ENCODE measurements at regions not wholly inside any gene's neighbourhood (a gene's known extent, or its start where the extent isn't known, plus 50 kb on each side); places are given as distances from the start of the nearest gene placed in this dataset.

DNA sequence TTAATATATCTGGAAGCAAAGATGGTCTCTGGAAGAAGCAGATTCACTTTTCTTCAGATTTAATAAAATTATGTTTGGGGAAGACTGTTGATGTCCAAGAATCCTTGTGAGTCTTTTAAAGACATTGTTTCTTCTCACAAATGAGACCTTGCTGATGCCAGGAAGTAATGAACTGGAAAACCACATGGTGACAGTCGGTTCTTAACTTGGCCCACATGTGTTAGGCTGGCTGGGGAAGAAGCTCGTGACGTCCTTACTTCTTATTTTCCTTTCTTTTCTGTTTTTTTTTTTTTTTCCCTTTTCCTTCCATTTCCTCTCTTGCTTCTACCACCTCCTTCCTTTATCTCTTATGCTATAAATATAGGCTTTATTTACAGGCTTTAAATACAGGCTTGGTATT lies 950.2 kb downstream of the BCL11B start:
- Histone ChIP-seq H3K4me1 (no peaks in the 10 kb centered on the region), H3K4me3 (no peak overlapping the region), H3K27me3 (ENCODE audit: insufficient read depth in 3 of 3, low read length in 2 of 3) (no peaks in the 10 kb centered on the region), H3K36me3 (ENCODE audit: insufficient read depth in 1 of 2, low read depth in 1 of 2) (no peaks in the 10 kb centered on the region), H3K27ac (no peak overlapping the region), H3K9me3 (no peaks in the 10 kb centered on the region)
- no peak for DNase-seq
- WGBS, 3 donors: 38 to 60% (median 44%) methylated on average over 3 of the region's 3 CpGs
- intact Hi-C loops (cut with DNase I): no loop called here
- no peak for ATAC-seq
- TF ChIP-seq, protein P1, sequence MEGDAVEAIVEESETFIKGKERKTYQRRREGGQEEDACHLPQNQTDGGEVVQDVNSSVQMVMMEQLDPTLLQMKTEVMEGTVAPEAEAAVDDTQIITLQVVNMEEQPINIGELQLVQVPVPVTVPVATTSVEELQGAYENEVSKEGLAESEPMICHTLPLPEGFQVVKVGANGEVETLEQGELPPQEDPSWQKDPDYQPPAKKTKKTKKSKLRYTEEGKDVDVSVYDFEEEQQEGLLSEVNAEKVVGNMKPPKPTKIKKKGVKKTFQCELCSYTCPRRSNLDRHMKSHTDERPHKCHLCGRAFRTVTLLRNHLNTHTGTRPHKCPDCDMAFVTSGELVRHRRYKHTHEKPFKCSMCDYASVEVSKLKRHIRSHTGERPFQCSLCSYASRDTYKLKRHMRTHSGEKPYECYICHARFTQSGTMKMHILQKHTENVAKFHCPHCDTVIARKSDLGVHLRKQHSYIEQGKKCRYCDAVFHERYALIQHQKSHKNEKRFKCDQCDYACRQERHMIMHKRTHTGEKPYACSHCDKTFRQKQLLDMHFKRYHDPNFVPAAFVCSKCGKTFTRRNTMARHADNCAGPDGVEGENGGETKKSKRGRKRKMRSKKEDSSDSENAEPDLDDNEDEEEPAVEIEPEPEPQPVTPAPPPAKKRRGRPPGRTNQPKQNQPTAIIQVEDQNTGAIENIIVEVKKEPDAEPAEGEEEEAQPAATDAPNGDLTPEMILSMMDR (IDR thresholded peaks at IDR 0.05): no peak

DNA sequence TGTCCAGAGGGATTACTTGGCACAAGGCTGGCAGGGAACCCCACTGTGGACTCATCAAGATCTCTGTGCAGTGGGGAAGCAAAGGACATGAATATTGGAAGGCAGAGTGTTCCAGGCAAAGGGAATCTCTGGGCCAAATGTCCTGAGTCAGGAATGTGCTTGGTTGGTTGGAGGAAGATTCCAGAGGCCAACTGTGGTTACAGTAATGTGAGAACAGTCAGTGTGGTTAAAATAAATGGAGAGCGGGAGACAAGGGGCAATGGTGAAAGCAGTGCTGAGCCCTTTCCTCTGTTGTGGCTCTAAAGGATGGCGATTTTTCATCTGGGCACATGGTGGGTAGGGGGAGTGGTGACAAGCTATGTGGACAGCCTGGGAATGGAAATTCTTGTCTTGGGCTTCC lies 948.2 kb downstream of the BCL11B start:
- no peak overlapping the region for H3K4me3 ChIP-seq
- no peaks in the 10 kb centered on the region for H3K36me3 ChIP-seq (ENCODE audit: insufficient read depth in 1 of 2, low read depth in 1 of 2)
- ATAC-seq: no peak
- no peaks in the 10 kb centered on the region for H3K27me3 ChIP-seq (ENCODE audit: insufficient read depth in 3 of 3, low read length in 2 of 3)
- no peak overlapping the region for H3K27ac ChIP-seq
- WGBS, 3 donors: 49 to 66% (median 62%) methylated on average over 2 of the region's 2 CpGs
- TF ChIP-seq, protein P1 (IDR thresholded peaks at IDR 0.05): no peak
- H3K4me1 ChIP-seq: no peaks in the 10 kb centered on the region
- intact Hi-C loops (cut with DNase I): no loop called here
- DNase-seq: no peak
- no peaks in the 10 kb centered on the region for H3K9me3 ChIP-seq

DNA sequence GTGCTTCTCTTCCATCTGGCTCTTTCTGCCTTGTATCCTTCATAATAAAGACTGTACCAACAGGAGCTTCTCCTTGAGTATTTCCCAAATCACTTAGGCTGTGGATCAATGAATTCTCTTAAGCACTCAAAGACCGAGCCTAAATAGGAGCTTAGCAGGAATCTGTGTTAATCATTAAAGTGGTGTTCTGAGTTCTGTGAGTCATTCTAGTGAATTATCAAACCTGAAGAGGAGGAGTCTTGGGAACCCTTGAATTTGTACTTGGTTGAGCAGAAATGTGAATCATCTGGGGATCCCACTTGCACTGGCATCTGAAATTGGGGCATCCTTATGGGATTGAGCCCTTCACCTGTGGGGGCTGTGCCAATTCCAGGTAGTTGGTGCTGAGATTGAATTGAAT lies 946.2 kb downstream of the BCL11B start:
- H3K9me3 ChIP-seq: no peaks in the 10 kb centered on the region
- TF ChIP-seq, protein P1 (IDR thresholded peaks at IDR 0.05): no peak
- no peaks in the 10 kb centered on the region for H3K27me3 ChIP-seq (ENCODE audit: insufficient read depth in 3 of 3, low read length in 2 of 3)
- H3K36me3 ChIP-seq (ENCODE audit: insufficient read depth in 1 of 2, low read depth in 1 of 2): no peaks in the 10 kb centered on the region
- H3K4me1 ChIP-seq: no peaks in the 10 kb centered on the region
- no peak overlapping the region for H3K27ac ChIP-seq
- no peak for ATAC-seq
- intact Hi-C loops (cut with DNase I): no loop called here
- no peak overlapping the region for H3K4me3 ChIP-seq
- no peak for DNase-seq
- 92 to 97% (median 97%) methylated on average over 1 of the region's 1 CpG for WGBS, 3 donors

DNA sequence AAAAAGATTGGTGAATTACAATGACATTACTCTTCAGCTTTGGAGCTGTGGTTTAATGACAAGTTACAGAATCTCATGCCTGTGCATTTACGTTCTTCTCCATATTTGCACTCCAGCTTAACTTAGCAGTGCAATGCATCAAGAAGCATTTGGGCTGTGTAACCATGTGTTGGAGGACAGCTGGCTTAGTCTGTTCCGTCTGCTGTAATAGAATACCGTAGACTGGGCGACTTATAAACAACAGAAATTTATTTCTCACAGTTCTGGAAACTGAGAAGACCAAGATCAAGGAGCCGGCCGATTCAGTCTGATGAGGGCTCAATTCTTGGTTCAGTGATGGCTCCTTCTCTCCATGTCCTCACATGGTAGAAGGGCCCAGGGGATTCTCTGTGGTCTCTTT lies 943.5 kb downstream of the BCL11B start:
- ATAC-seq: no peak
- intact Hi-C loops (cut with DNase I): no loop called here
- no peaks in the 10 kb centered on the region for H3K27me3 ChIP-seq (ENCODE audit: insufficient read depth in 3 of 3, low read length in 2 of 3)
- 33 to 50% (median 38%) methylated on average over 6 of the region's 6 CpGs for WGBS, 3 donors
- TF ChIP-seq, protein P1 (IDR thresholded peaks at IDR 0.05): no peak
- no peak overlapping the region for H3K4me3 ChIP-seq
- H3K36me3 ChIP-seq (ENCODE audit: insufficient read depth in 1 of 2, low read depth in 1 of 2): no peaks in the 10 kb centered on the region
- H3K9me3 ChIP-seq: no peaks in the 10 kb centered on the region
- H3K4me1 ChIP-seq: no peaks in the 10 kb centered on the region
- H3K27ac ChIP-seq: no peak overlapping the region
- DNase-seq: no peak

DNA sequence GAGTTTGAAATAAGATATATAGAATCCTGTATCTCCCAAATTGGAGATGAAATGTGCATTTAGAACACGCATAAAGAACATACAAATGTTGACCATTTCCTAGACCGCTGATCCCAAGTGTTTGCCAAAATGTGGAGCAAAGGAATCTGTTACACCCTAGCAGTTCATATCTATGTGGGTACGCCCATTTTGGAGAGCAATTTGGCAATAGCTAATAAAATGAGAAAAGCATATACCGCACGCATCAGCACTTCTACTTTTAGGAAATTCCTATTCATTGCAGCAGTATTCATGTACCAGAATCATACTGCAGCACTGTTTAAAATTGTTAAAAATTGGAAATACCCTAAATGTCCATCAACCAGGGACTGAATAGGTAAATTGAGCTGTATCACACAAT lies 937.8 kb downstream of the BCL11B start:
- no peaks in the 10 kb centered on the region for H3K4me1 ChIP-seq
- no peak overlapping the region for H3K4me3 ChIP-seq
- no peaks in the 10 kb centered on the region for H3K9me3 ChIP-seq
- ATAC-seq (no peak), DNase-seq (no peak)
- WGBS, 3 donors: 84% methylated on average over 5 of the region's 5 CpGs
- no peak overlapping the region for H3K27ac ChIP-seq
- intact Hi-C loops (cut with DNase I): no loop called here
- no peaks in the 10 kb centered on the region for H3K36me3 ChIP-seq (ENCODE audit: insufficient read depth in 1 of 2, low read depth in 1 of 2)
- H3K27me3 ChIP-seq (ENCODE audit: insufficient read depth in 3 of 3, low read length in 2 of 3): no peaks in the 10 kb centered on the region
- TF ChIP-seq, protein P1 (IDR thresholded peaks at IDR 0.05): no peak

All from psoas muscle (tissue), 7 donors.